GM12891 (cell line): ENCODE measurements at regions not wholly inside any gene's neighbourhood (a gene's known extent, or its start where the extent isn't known, plus 50 kb on each side); places are given as distances from the start of the nearest gene placed in this dataset.

Experiments used
- PAX5 ChIP-seq: IDR thresholded peaks from 2 replicates; pipeline ENCODE4 v1.6.1; 2011; ENCODE audit warnings: low read length, moderate library complexity, mild to moderate bottlenecking; ENCODE audit not compliant: insufficient read depth, severe bottlenecking
- POLR2A ChIP-seq: IDR thresholded peaks from 2 replicates; pipeline ENCODE4 v1.6.1; 2011; ENCODE audit warnings: low read depth, low read length, control low read depth
- POLR2AphosphoS5 ChIP-seq: IDR thresholded peaks from 2 replicates; pipeline ENCODE4 v1.6.1; 2011; ENCODE audit warnings: low read depth, low read length, control low read depth
- POU2F2 ChIP-seq: IDR thresholded peaks from 2 replicates; pipeline ENCODE4 v1.6.1; 2011; ENCODE audit warnings: low read depth, mild to moderate bottlenecking, control low read depth, low read length, moderate library complexity
- SPI1 ChIP-seq: IDR thresholded peaks from 2 replicates; pipeline ENCODE4 v1.6.1; 2011; ENCODE audit warnings: low read depth, low read length, control low read depth
- TAF1 ChIP-seq: IDR thresholded peaks from 2 replicates; pipeline ENCODE4 v1.6.1; 2011; ENCODE audit warnings: low read depth, low read length, control low read depth

- no peak for TF ChIP-seq POLR2AphosphoS5
- TF ChIP-seq POLR2A: no peak
- no peak for TF ChIP-seq SPI1
- no peak for TF ChIP-seq PAX5
- no peak for TF ChIP-seq TAF1
- no peak for TF ChIP-seq POU2F2
These were observed 85.1 kb downstream of the PITPNM2 start for GRCh38 chr12:123065676-123066383.
